ENCODE measurements at regions not wholly inside any gene's neighbourhood (a gene's known extent, or its start where the extent isn't known, plus 50 kb on each side); places are given as distances from the start of the nearest gene placed in this dataset.

DNA sequence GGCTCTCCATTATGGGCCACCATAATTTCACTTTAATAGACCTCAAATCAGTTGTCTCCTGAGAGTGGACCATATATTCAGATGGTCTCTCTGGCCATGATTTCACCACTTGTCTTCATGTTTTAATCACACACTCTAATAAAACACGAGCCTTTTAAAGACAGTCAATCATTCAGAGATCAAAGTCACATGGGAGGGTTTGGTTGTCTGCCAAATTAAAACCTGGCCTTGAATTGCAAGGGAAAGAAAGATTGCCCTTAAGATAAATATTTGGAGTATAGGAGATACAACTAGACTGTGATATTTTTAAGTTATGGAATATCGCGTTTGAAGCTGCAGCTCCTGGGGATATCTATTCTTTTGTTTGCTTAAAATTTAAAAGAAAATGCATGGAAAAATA lies 377.8 kb upstream of the DDX18 start:
- ATAC-seq = no peak

DNA sequence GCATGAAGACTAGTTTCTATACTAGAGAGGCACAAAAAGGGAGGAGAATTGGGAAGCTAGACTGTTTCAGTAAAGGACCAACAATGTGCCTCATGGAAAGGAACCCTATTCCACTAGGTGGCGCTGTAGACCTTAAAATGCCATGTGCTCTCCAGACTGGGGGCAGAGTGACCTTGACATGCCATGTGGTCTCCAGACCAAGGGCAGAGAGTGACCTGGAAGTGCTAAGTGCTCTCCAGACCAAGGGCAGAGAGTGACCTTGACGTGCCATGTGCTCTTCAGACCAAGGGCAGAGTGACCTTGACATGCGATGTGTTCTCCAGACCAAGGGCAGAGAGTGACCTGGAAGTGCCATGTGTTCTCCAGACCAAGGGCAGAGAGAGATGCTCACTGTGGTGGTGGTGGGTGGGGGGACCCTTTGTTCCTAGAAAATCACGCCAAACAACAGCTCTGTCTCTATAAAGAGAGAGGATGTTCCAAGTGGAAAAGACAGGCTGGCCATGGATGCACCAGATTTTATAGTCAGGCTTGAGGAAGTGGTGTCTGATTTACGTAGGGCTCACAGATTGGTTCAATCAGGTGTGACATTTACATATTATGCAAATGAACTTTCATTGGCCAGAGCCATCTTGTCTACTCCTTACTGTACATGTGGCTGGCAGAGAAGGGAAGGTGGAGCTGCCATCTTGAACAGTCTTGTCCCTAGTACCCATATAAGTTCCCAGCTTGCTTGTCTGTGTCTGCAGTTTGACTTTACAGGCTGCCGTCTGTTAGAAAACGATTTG lies 344.0 kb upstream of the DDX18 start:
- no peak; the same call in 2 of the 3 replicates for ATAC-seq
- TF ChIP-seq, protein P1, sequence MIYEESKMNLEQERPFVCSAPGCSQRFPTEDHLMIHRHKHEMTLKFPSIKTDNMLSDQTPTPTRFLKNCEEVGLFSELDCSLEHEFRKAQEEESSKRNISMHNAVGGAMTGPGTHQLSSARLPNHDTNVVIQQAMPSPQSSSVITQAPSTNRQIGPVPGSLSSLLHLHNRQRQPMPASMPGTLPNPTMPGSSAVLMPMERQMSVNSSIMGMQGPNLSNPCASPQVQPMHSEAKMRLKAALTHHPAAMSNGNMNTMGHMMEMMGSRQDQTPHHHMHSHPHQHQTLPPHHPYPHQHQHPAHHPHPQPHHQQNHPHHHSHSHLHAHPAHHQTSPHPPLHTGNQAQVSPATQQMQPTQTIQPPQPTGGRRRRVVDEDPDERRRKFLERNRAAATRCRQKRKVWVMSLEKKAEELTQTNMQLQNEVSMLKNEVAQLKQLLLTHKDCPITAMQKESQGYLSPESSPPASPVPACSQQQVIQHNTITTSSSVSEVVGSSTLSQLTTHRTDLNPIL (CRISPR knock-in tag; IDR thresholded peaks at IDR 0.05; ENCODE audit: low read depth) = no peak
- TF ChIP-seq TCF4 (CRISPR knock-in tag; IDR thresholded peaks at IDR 0.05; ENCODE audit: borderline replicate concordance) (peak; percentile 51; the same call in 1 of the 2 replicates), ZNF8 (CRISPR knock-in tag; IDR thresholded peaks at IDR 0.05) (0 out of 2 replicates have a peak, but pooled peaks have one; percentile 21), ESRRG (CRISPR knock-in tag; IDR thresholded peaks at IDR 0.05) (peak; percentile 83), ZFP30 (CRISPR knock-in tag; IDR thresholded peaks at IDR 0.05) (no peak), PPARA (CRISPR knock-in tag; IDR thresholded peaks at IDR 0.05; ENCODE audit: borderline replicate concordance) (no peak)
- TF ChIP-seq, protein P2, sequence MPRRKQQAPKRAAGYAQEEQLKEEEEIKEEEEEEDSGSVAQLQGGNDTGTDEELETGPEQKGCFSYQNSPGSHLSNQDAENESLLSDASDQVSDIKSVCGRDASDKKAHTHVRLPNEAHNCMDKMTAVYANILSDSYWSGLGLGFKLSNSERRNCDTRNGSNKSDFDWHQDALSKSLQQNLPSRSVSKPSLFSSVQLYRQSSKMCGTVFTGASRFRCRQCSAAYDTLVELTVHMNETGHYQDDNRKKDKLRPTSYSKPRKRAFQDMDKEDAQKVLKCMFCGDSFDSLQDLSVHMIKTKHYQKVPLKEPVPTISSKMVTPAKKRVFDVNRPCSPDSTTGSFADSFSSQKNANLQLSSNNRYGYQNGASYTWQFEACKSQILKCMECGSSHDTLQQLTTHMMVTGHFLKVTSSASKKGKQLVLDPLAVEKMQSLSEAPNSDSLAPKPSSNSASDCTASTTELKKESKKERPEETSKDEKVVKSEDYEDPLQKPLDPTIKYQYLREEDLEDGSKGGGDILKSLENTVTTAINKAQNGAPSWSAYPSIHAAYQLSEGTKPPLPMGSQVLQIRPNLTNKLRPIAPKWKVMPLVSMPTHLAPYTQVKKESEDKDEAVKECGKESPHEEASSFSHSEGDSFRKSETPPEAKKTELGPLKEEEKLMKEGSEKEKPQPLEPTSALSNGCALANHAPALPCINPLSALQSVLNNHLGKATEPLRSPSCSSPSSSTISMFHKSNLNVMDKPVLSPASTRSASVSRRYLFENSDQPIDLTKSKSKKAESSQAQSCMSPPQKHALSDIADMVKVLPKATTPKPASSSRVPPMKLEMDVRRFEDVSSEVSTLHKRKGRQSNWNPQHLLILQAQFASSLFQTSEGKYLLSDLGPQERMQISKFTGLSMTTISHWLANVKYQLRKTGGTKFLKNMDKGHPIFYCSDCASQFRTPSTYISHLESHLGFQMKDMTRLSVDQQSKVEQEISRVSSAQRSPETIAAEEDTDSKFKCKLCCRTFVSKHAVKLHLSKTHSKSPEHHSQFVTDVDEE (CRISPR knock-in tag; IDR thresholded peaks at IDR 0.05) = peak; percentile 34; the same call in 1 of the 2 replicates

More for the DNA sequence above, 377.8 kb upstream of the DDX18 start:
- TF ChIP-seq CSDC2 (CRISPR knock-in tag; IDR thresholded peaks at IDR 0.05) (no peak), ZNF565 (CRISPR knock-in tag; conservative IDR thresholded peaks at IDR 0.05; ENCODE audit: low read depth) (no peak), BACH2 (CRISPR knock-in tag; IDR thresholded peaks at IDR 0.05; ENCODE audit: borderline replicate concordance) (no peak), ARNTL (CRISPR knock-in tag; IDR thresholded peaks at IDR 0.05; ENCODE audit: borderline replicate concordance, low read depth) (no peak), OSR1 (CRISPR knock-in tag; IDR thresholded peaks at IDR 0.05) (no peak)

DNA sequence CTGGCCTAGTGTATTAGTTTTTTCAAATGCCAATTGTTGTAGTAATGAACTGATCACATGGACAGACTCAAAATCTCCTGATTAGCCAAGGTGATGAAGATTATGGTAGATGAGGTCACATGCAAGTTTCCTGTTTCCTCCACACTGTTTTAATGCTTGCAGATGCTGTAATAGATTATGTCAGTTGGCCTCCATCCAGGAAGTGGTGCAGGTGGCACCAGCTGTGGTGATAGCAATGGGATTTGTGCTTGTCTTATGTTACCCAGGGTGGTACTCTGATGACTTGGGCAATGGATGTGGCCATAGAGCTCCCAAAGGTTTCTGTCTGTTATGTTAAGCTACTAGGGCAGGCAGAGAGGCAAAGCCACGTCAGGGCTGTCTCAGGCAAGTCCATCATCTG lies 332.9 kb upstream of the DDX18 start:
- TF ChIP-seq, protein P3, sequence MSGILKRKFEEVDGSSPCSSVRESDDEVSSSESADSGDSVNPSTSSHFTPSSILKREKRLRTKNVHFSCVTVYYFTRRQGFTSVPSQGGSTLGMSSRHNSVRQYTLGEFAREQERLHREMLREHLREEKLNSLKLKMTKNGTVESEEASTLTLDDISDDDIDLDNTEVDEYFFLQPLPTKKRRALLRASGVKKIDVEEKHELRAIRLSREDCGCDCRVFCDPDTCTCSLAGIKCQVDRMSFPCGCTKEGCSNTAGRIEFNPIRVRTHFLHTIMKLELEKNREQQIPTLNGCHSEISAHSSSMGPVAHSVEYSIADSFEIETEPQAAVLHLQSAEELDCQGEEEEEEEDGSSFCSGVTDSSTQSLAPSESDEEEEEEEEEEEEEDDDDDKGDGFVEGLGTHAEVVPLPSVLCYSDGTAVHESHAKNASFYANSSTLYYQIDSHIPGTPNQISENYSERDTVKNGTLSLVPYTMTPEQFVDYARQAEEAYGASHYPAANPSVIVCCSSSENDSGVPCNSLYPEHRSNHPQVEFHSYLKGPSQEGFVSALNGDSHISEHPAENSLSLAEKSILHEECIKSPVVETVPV (CRISPR knock-in tag; IDR thresholded peaks at IDR 0.05) = no peak
- TF ChIP-seq SNAI2 (CRISPR knock-in tag; IDR thresholded peaks at IDR 0.05) (no peak), BACH2 (CRISPR knock-in tag; IDR thresholded peaks at IDR 0.05; ENCODE audit: borderline replicate concordance) (no peak), CSDC2 (CRISPR knock-in tag; IDR thresholded peaks at IDR 0.05) (no peak), PPARA (CRISPR knock-in tag; IDR thresholded peaks at IDR 0.05; ENCODE audit: borderline replicate concordance) (no peak), ZFP30 (CRISPR knock-in tag; IDR thresholded peaks at IDR 0.05) (no peak), ZC3H10 (CRISPR knock-in tag; IDR thresholded peaks at IDR 0.05) (no peak), GLIS3 (CRISPR knock-in tag; IDR thresholded peaks at IDR 0.05) (no peak), ZNF8 (CRISPR knock-in tag; IDR thresholded peaks at IDR 0.05) (no peak), ZNF70 (CRISPR knock-in tag; IDR thresholded peaks at IDR 0.05) (no peak), TCF4 (CRISPR knock-in tag; IDR thresholded peaks at IDR 0.05; ENCODE audit: borderline replicate concordance) (no peak), ISL1 (CRISPR knock-in tag; IDR thresholded peaks at IDR 0.05) (no peak), OSR1 (CRISPR knock-in tag; IDR thresholded peaks at IDR 0.05) (no peak), ESRRG (CRISPR knock-in tag; IDR thresholded peaks at IDR 0.05) (no peak), ZFP3 (CRISPR knock-in tag; IDR thresholded peaks at IDR 0.05) (no peak), TOX (CRISPR knock-in tag; IDR thresholded peaks at IDR 0.05; ENCODE audit: borderline replicate concordance) (no peak)
- TF ChIP-seq, protein P4, sequence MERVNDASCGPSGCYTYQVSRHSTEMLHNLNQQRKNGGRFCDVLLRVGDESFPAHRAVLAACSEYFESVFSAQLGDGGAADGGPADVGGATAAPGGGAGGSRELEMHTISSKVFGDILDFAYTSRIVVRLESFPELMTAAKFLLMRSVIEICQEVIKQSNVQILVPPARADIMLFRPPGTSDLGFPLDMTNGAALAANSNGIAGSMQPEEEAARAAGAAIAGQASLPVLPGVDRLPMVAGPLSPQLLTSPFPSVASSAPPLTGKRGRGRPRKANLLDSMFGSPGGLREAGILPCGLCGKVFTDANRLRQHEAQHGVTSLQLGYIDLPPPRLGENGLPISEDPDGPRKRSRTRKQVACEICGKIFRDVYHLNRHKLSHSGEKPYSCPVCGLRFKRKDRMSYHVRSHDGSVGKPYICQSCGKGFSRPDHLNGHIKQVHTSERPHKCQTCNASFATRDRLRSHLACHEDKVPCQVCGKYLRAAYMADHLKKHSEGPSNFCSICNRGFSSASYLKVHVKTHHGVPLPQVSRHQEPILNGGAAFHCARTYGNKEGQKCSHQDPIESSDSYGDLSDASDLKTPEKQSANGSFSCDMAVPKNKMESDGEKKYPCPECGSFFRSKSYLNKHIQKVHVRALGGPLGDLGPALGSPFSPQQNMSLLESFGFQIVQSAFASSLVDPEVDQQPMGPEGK (CRISPR knock-in tag; IDR thresholded peaks at IDR 0.05; ENCODE audit: borderline replicate concordance) = no peak
- TF ChIP-seq, protein P1 (CRISPR knock-in tag; IDR thresholded peaks at IDR 0.05; ENCODE audit: low read depth) = no peak
- TF ChIP-seq, protein P5, sequence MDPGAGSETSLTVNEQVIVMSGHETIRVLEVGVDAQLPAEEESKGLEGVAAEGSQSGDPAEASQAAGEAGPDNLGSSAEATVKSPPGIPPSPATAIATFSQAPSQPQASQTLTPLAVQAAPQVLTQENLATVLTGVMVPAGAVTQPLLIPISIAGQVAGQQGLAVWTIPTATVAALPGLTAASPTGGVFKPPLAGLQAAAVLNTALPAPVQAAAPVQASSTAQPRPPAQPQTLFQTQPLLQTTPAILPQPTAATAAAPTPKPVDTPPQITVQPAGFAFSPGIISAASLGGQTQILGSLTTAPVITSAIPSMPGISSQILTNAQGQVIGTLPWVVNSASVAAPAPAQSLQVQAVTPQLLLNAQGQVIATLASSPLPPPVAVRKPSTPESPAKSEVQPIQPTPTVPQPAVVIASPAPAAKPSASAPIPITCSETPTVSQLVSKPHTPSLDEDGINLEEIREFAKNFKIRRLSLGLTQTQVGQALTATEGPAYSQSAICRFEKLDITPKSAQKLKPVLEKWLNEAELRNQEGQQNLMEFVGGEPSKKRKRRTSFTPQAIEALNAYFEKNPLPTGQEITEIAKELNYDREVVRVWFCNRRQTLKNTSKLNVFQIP (CRISPR knock-in tag; IDR thresholded peaks at IDR 0.05; ENCODE audit: borderline replicate concordance, low read depth) = no peak
- TF ChIP-seq, protein P2 (CRISPR knock-in tag; IDR thresholded peaks at IDR 0.05) = no peak
- no peak for ATAC-seq
